ENCODE measurements at regions not wholly inside any gene's neighbourhood (a gene's known extent, or its start where the extent isn't known, plus 50 kb on each side); places are given as distances from the start of the nearest gene placed in this dataset.

DNA sequence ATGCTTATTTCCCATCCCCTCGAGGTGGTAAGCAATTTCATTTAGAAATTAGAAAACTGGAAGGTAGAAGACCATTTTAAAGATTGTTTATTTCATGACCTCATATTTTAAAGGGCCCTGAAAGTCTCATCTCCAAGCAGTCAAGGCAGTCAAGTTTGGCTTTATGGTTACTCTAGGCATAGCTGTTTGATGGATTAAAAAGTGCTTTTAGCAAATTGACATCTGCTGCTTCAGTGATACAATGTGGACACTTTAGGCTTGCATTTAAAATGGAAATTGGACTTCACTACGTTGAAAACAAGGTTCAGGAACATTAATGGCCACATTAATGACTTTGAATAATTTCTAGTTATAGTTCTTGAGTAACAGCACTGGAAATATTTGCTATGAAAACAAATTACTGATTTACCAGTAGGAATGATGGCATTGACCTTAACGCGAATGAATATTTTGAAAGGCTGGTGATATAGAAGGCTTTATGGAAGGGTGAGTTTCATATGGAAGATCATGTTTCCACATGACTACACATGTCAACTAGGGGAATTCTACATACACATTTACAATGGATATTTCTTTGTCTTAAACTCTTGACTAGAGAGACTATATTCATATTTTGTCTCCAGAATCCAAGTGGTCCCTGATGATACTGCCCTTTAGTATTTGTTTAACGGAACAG lies 873.5 kb downstream of the JRKL start:
- no peak for DNase-seq (ENCODE audit: low read depth, low spot score)

DNA sequence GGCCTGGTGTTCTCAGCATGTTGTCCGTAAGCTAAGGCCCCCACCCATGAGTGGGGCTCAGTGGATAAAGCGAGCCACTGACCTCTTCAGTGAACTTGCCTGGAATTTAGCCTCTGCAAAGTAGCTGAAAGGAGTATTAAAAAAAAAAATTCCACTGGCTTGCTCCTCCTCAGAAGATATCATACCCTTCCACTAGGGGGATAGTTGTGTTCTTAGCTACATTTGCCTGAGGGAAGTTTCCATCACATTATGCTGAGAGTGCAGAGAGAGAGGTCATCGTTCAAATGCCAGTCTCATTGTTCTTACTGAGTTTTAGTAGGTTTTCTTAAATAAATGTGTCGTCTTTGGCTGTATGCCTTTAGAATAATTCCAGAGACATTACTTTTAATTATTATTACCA lies 879.7 kb downstream of the JRKL start:
- no peak for DNase-seq (ENCODE audit: low read depth, low spot score)

DNA sequence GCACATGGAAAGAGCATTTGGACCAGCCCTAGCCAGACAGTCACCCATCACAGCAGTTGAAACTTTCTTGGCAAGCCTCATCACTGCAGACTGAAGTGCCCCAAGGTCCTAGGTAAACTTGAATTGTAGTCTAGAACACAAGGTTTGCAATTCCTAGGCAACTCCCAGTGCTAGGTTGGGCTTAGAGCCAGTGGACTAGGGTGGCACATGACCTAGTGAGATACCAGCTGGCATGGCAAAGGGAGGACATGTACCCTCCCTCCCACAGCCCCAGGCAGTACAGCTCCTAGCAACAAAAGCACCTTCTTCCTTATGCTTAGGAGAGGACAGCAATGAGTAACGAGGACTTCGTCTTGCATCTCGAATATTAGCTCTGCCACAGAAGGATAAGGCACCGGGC lies 889.5 kb downstream of the JRKL start:
- DNase-seq (ENCODE audit: low read depth, low spot score): no peak

DNA sequence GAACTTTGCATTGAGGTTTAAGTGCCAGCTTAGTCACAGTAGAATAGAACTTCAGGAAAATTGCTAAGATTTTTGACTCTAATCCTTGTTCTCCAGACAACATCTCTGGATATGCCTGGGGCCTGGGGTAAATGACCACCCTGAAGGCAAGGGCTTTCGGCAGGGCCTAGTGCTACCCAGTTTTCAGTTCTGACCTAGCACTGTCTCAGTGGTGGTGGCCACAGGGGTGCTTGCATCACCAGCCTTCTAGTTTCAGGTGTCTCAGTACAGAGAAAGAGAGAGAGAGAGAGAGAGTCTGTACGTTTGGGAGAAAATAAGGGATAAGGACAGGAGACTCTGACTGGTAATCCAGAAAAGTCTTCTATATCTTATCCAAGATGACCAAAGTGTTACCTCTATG lies 890.5 kb downstream of the JRKL start:
- no peak for DNase-seq (ENCODE audit: low read depth, low spot score)

DNA sequence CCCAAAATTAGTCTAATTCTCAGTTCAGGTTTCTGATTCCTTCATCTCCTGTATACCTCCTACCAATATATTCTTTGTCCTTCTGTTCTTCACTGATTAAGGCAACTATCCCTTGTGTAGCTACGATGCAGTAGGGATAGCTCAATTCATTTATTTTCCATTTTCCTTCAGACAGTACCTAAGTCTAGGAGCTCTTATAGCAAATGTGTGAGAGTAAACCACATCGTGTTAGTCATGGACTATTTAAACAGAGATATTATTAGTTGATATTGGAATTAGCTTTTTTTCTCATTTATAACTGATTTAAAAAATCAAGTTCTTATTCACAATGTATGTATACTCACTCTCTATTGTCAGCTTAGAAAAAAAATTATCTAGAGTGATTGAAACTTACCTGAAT lies 900.0 kb downstream of the JRKL start:
- no peak for DNase-seq (ENCODE audit: low read depth, low spot score)

- DNase-seq (ENCODE audit: low read depth, low spot score): no peak
These were observed 900.7 kb downstream of the JRKL start for GRCh38 chr11:97290464-97291041.

DNA sequence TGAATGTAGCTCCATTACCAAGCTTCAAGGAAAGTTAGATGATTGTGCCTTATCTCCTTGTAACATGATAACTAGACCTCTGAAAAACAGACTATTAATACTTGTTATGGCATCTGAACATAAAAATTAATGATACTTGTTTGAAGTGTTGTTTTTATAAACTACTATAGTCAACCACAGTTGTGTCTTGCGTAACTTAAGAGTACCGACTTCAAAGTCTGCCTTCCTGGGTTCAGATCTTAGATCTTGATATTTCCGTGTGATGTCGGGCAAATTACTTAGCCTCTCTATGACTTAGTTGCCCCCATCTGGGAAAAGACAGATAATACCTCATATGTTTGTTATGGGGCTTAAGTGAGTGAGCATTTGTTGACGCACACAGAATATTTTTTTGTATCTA lies 906.5 kb downstream of the JRKL start:
- DNase-seq (ENCODE audit: low read depth, low spot score): no peak

DNA sequence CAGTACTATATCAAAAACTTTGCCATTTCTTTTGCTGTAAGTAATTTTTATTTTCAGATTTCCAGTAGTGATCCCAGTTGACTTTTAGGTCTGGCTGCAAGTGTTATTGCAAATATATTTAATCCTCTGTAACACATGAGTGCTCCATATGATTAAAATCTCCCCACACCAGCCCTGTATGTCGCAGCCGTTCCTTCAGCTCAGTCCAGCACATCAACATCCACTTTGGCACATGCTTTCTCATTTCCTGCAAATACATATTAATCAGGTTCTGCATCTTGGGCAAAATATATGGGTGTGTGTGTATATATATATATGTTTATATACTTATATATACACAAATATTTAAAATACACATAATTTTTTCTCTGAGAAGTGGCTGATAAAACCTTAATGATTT lies 919.5 kb downstream of the JRKL start:
- no peak for DNase-seq (ENCODE audit: low read depth, low spot score)

GRCh38 chr11:97325693-97326092 lies 935.9 kb downstream of the JRKL start:
- no peak for DNase-seq (ENCODE audit: low read depth, low spot score)

GRCh38 chr11:97332271-97332670 lies 942.5 kb downstream of the JRKL start:
- DNase-seq (ENCODE audit: low read depth, low spot score): no peak

DNA sequence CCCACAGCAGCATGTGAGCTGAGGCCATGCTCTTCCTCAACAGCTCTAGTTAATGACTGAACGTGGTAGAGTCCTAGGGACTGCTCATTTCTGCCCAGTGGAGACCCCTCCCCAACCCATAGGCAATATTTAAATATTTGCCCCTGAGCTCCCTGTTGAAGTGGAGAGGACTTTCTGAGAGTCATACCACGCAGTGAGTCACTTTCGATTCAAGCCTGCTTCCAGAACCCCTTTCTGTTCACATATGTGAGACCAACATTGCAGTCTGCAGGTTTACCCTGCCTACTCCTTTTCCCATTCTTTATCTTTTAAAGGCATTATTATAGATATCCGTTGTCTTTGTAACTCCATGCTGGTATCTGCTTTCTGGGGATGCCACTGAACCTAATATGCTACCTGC lies 946.3 kb downstream of the JRKL start:
- no peak for DNase-seq (ENCODE audit: low read depth, low spot score)

DNA sequence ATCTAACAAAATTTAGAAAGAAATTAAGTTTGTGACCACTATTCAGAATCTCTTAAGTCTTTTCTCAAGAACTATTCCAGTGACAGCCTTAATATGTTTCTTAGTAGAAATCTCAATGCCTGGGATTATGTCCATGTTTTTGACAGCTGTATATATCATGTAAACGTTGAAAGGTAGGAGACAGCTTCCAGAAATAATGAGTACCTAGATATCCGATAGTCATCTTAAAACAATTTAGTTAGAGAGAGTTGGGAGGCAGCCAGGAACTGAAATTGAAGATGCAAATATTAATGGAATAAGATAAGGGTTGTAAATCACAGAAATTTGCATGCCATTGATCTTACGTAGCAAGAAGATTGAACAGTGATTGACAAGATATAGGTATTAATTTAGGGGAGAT lies 955.2 kb downstream of the JRKL start:
- DNase-seq (ENCODE audit: low read depth, low spot score): no peak

- no peak for DNase-seq (ENCODE audit: low read depth, low spot score)
These were observed 959.4 kb downstream of the JRKL start for GRCh38 chr11:97349201-97349600.

- DNase-seq (ENCODE audit: low read depth, low spot score): no peak
These were observed 962.1 kb downstream of the JRKL start for GRCh38 chr11:97351939-97352338.

- no peak for DNase-seq (ENCODE audit: low read depth, low spot score)
These were observed 964.2 kb downstream of the JRKL start for GRCh38 chr11:97354026-97354425.

- no peak for DNase-seq (ENCODE audit: low read depth, low spot score)
These were observed 964.8 kb downstream of the JRKL start for GRCh38 chr11:97354576-97354975.

DNA sequence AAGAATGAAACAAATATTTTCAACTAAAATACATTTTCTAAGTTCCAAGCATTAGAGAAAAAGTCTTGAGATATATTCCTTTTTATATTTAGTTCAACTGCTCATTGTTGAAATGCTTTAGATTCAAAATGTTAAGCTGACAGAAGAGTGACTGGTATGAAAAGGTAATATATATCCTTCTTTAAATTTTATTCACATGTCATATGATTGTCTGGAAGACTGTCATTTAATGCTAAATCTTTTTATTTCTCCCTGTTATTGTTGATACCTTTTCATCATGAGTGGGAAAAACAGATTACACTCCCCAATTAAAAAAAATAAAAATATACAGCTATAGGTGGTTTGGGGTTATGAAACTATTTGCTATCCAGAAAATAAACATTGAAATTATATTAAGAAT lies 965.4 kb downstream of the JRKL start:
- no peak for DNase-seq (ENCODE audit: low read depth, low spot score)

GRCh38 chr11:97356144-97356543 lies 966.3 kb downstream of the JRKL start:
- no peak for DNase-seq (ENCODE audit: low read depth, low spot score)

DNA sequence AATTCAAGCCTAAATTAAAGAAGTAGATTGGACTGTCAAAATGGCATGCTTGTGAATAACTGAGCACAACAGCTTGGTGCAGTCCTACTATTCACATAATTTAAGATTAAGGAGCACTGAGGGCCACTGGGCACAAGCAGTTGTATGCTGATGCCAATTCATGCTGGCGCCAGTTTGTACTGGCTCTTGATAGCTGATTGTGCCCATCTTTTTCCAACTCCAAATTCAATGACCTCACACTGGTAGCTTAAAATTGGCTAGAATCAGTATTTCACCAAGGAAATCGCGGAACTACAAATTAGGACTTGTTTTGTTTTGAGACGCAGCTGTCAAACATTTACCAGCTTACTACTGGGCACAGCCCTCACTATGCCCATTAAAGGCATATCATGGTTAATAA lies 969.2 kb downstream of the JRKL start:
- no peak for DNase-seq (ENCODE audit: low read depth, low spot score)

DNA sequence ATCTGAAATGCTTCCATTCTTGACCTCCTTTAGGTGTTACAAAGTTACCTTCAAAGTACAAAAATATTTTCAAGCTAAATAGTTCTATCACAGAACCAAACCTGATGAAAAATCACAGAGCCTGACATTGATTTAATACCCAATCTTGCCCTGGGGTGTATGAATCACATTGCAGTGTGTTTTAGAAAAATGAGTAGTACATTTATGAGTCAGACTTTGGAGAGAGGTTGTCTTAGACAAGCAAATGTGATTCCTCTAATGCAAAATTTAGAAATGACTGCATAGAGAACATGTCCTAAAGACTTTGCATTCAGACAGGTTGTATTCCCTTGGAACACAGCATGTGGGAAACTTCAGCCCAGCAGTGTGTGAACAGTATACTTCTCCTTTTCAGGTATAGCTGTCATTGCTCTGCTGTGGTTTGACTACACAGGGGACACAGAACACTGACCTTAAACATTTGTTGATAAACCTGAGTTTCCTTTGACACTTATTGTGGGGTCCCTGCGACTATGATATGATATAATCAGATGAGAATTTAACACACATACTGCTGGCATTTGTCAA lies 972.1 kb downstream of the JRKL start:
- no peak for DNase-seq (ENCODE audit: low read depth, low spot score)

DNA sequence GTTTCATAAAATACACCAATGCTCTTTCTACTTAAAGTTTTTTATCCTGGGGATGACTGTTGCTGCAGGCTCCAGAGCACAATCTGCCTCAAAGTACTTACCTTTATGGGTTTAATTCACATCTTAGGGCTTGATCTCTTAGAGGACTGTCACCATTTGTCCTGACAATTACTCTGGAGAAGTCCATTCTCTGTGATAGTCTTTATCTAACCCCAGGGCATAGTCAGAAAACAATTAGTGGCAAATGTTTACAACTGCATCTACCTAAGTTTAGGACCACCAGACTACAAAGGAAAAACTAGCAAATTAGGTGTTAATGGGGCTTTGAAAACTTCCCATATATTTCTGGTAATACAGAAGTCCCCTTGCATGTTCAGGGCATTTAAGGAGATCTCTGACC lies 973.5 kb downstream of the JRKL start:
- no peak for DNase-seq (ENCODE audit: low read depth, low spot score)

DNA sequence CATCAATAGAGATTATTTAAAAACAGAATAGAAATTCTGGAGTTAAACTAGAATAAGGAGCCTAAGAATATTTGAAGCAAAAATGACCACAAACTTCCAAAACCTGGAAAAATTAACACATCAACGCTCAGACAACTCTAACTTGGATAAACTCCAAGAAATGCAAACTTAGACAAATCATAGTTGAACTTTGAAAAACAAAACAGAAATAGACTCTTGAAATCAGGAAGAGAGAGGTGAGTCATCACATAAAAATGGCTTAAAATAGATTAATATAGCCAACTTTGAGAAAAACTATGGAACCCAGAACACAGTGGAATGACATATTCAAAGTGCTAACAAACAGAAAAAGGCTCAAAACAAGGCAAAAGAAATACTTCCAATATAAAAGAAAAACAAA lies 974.2 kb downstream of the JRKL start:
- DNase-seq (ENCODE audit: low read depth, low spot score): no peak

DNA sequence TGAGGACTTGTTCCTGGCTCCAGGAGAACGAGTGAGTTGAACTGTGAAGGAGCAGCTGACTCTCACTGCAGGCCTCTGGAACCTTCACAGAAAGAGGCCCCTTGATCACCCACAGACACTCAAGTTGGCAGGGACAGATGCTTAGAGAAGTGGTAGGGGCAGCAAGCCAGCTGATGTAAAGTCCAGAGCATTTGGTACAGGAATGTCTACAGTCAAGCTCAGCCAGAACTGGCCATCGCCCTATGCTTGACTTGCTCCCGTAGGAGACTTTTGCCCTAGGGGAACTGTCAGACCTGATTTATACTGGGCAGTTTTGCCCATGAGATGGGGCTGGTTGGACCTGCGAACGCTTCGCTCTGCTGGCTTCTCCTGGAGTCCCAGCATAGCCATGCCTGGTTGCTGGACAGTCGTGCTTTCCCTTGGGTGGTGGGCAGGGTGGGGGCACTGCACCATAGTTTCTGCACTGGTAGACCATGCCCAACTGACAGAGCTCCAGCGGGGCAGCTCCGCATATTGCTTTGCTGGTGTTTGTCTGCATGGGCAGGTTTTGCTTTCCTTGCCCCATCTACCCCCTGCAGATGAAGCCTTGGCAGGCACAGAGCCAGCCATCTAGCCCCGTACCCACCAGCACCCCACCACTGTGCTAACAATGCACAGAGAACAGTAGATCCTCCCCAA lies 977.7 kb downstream of the JRKL start:
- no peak for DNase-seq (ENCODE audit: low read depth, low spot score)
